Suprapubic skin (tissue), 4 donors: ENCODE measurements at regions not wholly inside any gene's neighbourhood (a gene's known extent, or its start where the extent isn't known, plus 50 kb on each side); places are given as distances from the start of the nearest gene placed in this dataset.

Experiments used
- DNase-seq, 2 donors: peaks; one replicate each; pipeline ENCODE4 v3.0.0-alpha.2; 2019; ENCODE audit warnings: low spot score in 2 of 2
- H3K27ac ChIP-seq: fragments of 200-600 bp; sonication (generic); one replicate; pipeline ENCODE4 v1.5.1; 2019
- H3K27me3 ChIP-seq: fragments of 200-600 bp; sonication (generic); one replicate; pipeline ENCODE4 v1.5.1; 2019
- H3K36me3 ChIP-seq: fragments of 200-600 bp; sonication (generic); one replicate; pipeline ENCODE4 v1.5.1; 2019
- H3K4me1 ChIP-seq: fragments of 200-600 bp; sonication (generic); one replicate; pipeline ENCODE4 v1.5.1; 2019
- H3K4me3 ChIP-seq: fragments of 200-600 bp; sonication (generic); one replicate; pipeline ENCODE4 v1.5.1; 2019; ENCODE audit warnings: mild to moderate bottlenecking
- H3K9me3 ChIP-seq: fragments of 200-600 bp; sonication (generic); one replicate; pipeline ENCODE4 v1.5.1; 2019
- CTCF ChIP-seq, 2 donors: fragments of 200-600 bp in 1 of 2; fragments of 450-650 bp in 1 of 2; sonication (generic) in 1 of 2; IDR thresholded peaks; one replicate each; pipeline ENCODE4 v1.5.1; 2016 to 2019; ENCODE audit warnings: antibody characterized with exemption in 2 of 2, mild to moderate bottlenecking in 1 of 2, moderate library complexity in 1 of 2
- EP300 ChIP-seq: sonication (generic); formaldehyde crosslinking; IDR thresholded peaks from one replicate; pipeline ENCODE4 v1.6.1; 2017; ENCODE audit warnings: antibody characterized with exemption
- POLR2A ChIP-seq, 2 donors: fragments of 450-650 bp; IDR thresholded peaks; one replicate each; pipeline ENCODE4 v1.6.1; 2017; ENCODE audit warnings: antibody characterized with exemption in 2 of 2, mild to moderate bottlenecking in 2 of 2, moderate library complexity in 2 of 2
- POLR2AphosphoS5 ChIP-seq, 3 donors: sonication (generic); formaldehyde crosslinking; IDR thresholded peaks; one replicate each; pipeline ENCODE4 v1.6.1; 2017; ENCODE audit warnings: antibody characterized with exemption in 3 of 3
- WGBS: methylation state at CpG from one replicate; pipeline ENCODE4 v1.1.5; 2018; 5-methylcytosine and 5-hydroxymethylcytosine counted together

DNA sequence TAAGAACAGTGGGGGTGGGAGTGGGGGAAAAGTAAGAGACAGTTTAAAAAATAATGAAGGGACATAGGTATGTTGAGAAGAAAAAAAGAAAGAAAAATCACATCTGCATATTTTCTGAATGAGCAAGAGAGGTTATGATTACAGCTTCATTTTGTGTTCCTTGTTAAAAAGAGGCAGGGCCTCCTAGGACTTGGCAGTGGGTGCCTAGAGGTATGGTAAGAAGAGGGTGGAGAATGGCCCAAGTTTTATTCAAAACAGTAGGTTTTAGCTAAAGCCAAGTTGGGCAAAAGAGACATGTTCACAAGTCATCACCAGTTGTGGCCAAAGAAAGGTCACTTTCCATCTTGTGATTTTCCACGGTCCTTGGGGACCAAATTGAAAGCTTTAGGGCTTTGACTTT is 643.4 kb downstream of the CCDC171 start:
- no peak for DNase-seq
- H3K27ac ChIP-seq: no peak overlapping the region
- no peaks in the 10 kb centered on the region for H3K36me3 ChIP-seq
- H3K4me1 ChIP-seq: peaks cover 2% of the 10 kb centered on the region
- no peak overlapping the region for H3K4me3 ChIP-seq
- H3K27me3 ChIP-seq: peaks cover 3% of the 10 kb centered on the region
- no peaks in the 10 kb centered on the region for H3K9me3 ChIP-seq
- WGBS: 84% methylated on average over 1 of the region's 1 CpG
- TF ChIP-seq EP300: no peak
- no peak for TF ChIP-seq CTCF (IDR thresholded peaks at IDR 0.05)
- no peak for TF ChIP-seq POLR2A (IDR thresholded peaks at IDR 0.05)
- no peak for TF ChIP-seq POLR2AphosphoS5 (IDR thresholded peaks at IDR 0.05)

DNA sequence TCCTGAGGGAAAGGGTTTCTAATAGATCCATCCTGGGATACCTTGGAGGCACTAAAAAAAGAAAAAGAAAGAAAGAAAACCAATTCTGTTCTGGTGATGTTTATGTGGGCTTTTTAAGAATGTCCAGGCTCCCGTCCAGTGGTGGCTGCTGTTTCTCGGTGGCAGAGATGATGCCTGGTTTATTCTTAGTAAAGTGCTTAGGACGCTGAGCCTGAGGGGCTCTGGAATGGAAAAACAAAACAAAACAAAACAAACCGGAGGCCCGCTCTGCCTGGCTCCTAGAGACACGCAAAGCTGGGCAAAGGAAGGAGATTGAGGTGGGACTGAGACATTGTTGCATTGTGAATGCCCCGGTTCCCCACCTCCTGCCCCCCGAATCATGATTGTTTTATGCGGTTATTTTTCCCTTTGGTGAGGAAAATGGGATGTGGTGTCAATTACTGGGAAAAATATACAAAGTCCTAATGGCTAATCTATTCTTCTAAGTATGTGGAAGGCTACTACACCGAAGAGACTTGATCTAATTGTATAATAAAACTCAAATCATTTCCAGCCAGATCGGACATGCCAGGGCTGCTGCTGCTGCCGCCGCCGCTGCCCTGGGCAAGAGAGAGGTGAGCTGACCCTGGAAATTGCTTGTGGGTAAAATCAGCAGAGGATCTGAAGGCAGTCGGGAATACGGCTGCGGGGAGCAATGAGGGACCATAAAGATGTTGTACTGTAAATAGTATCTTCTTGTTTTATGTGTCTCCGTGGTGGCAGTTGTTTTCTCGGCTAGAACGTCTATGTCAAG is 644.9 kb downstream of the CCDC171 start:
- 72% methylated on average over 20 of the region's 20 CpGs for WGBS

DNA sequence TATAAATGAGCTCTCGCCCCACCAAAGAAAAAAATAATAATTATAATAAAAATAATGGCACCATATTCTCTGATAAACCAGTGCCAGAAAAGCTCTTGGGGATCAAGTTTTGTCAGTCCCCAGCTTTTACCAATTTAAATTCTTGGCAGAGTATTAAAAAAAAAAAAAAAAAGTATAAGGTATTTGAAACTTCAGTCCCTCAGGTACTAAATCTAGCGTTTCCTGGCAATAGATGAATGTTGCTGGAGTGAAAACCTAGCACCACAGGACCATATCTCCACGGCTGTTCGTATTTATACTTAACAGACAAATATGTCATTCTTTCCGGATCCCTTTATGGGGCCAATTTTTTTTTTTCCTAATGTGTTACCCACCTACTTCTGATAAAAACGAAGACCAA is 646.2 kb downstream of the CCDC171 start:
- no peaks in the 10 kb centered on the region for H3K9me3 ChIP-seq
- no peak overlapping the region for H3K27ac ChIP-seq
- WGBS: 59% methylated on average over 6 of the region's 6 CpGs

More for the DNA sequence above, 644.9 kb downstream of the CCDC171 start:
- TF ChIP-seq POLR2A (IDR thresholded peaks at IDR 0.05): no peak
- no peak for TF ChIP-seq CTCF (IDR thresholded peaks at IDR 0.05)
- no peak for TF ChIP-seq POLR2AphosphoS5 (IDR thresholded peaks at IDR 0.05)
- TF ChIP-seq EP300: no peak
- H3K4me3 ChIP-seq: no peak overlapping the region
- H3K36me3 ChIP-seq: no peaks in the 10 kb centered on the region
- no peaks in the 10 kb centered on the region for H3K9me3 ChIP-seq
- H3K4me1 ChIP-seq: no peaks in the 10 kb centered on the region
- no peak for DNase-seq
- H3K27me3 ChIP-seq: peaks cover 3% of the 10 kb centered on the region
- no peak overlapping the region for H3K27ac ChIP-seq

GRCh38 chr9:16202221-16202620 is 649.4 kb downstream of the CCDC171 start:
- H3K36me3 ChIP-seq: no peaks in the 10 kb centered on the region
- H3K4me3 ChIP-seq: no peak overlapping the region
- no peaks in the 10 kb centered on the region for H3K9me3 ChIP-seq
- H3K4me1 ChIP-seq: no peaks in the 10 kb centered on the region
- H3K27ac ChIP-seq: no peak overlapping the region
- H3K27me3 ChIP-seq: peaks cover 3% of the 10 kb centered on the region
- WGBS: 96% methylated on average over 1 of the region's 1 CpG
- TF ChIP-seq CTCF (IDR thresholded peaks at IDR 0.05) (no peak), POLR2A (IDR thresholded peaks at IDR 0.05) (no peak), POLR2AphosphoS5 (IDR thresholded peaks at IDR 0.05) (no peak), EP300 (no peak)
- DNase-seq: no peak

More for the DNA sequence above, 646.2 kb downstream of the CCDC171 start:
- Histone ChIP-seq H3K4me3 (no peak overlapping the region), H3K27me3 (peaks cover 3% of the 10 kb centered on the region), H3K4me1 (no peaks in the 10 kb centered on the region), H3K36me3 (no peaks in the 10 kb centered on the region)
- no peak for TF ChIP-seq POLR2A (IDR thresholded peaks at IDR 0.05)
- TF ChIP-seq POLR2AphosphoS5 (IDR thresholded peaks at IDR 0.05): no peak
- TF ChIP-seq CTCF (IDR thresholded peaks at IDR 0.05): no peak
- no peak for TF ChIP-seq EP300
- no peak for DNase-seq

GRCh38 chr9:16202914-16203728 is 650.3 kb downstream of the CCDC171 start:
- no peak for TF ChIP-seq POLR2A (IDR thresholded peaks at IDR 0.05)
- no peak for TF ChIP-seq POLR2AphosphoS5 (IDR thresholded peaks at IDR 0.05)
- no peak for TF ChIP-seq CTCF (IDR thresholded peaks at IDR 0.05)
- TF ChIP-seq EP300: no peak
- Histone ChIP-seq H3K27ac (no peak overlapping the region), H3K9me3 (no peaks in the 10 kb centered on the region), H3K27me3 (peaks cover 3% of the 10 kb centered on the region), H3K36me3 (no peaks in the 10 kb centered on the region), H3K4me3 (no peak overlapping the region), H3K4me1 (no peaks in the 10 kb centered on the region)
- WGBS: 61% methylated on average over 17 of the region's 17 CpGs
- DNase-seq: no peak
